ENCODE measurements at regions not wholly inside any gene's neighbourhood (a gene's known extent, or its start where the extent isn't known, plus 50 kb on each side); places are given as distances from the start of the nearest gene placed in this dataset.
"Not testable (repeated sequence)": the region's sequence is repeated elsewhere in the genome, so short reads cannot be mapped to it uniquely, and the experiment has no call there.

DNA sequence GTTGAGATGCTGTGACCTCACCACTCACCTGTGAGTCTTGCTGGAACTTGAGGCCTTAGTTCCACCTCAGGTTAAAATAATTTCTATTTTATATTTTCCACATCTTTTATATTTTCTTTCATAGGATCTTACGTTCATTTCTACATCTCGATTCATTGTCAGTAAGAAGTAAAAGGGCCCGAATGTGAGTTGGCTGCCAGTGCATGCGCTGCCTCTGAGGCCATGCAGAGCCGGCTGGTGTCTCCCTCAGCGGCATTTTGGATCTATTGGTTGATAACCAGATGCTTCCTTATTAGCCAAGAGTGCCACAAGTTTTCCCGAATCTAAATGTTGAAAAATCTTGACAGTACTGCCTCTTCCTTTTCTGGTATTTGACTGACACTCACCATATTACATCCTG lies 347.3 kb downstream of the TEX29 start:
- Histone ChIP-seq H3K9me3 (ENCODE audit: low read length) (no peaks in the 10 kb centered on the region), H2AFZ (ENCODE audit: low read depth, low read length) (no peak overlapping the region), H3K27ac (ENCODE audit: low read length) (no peak overlapping the region), H3K9ac (ENCODE audit: low read length) (no peak overlapping the region), H3K4me2 (ENCODE audit: low read length) (no peak overlapping the region), H3K36me3 (ENCODE audit: insufficient read depth, low read length) (no peaks in the 10 kb centered on the region), H3K9me2 (ENCODE audit: insufficient read depth, low read length) (no peaks in the 10 kb centered on the region), H3K27me3 (ENCODE audit: insufficient read depth, low read depth, low read length) (no peaks in the 10 kb centered on the region), H3K79me2 (replicated peaks; ENCODE audit: insufficient read depth, low read length) (no peaks in the 10 kb centered on the region), H3K4me3 (ENCODE audit: low read length) (no peak overlapping the region), H3F3A (ENCODE audit: insufficient read depth, low read length, poor library complexity, severe bottlenecking) (no peaks in the 10 kb centered on the region), H4K20me1 (ENCODE audit: insufficient read depth) (no peaks in the 10 kb centered on the region)
- no peak for TF ChIP-seq RAD21 (conservative IDR thresholded peaks at IDR 0.05)
- no peak for TF ChIP-seq POLR2AphosphoS5 (IDR thresholded peaks at IDR 0.05)
- no peak for TF ChIP-seq SMC3 (conservative IDR thresholded peaks at IDR 0.05; ENCODE audit: poor library complexity)
- TF ChIP-seq, protein P1, sequence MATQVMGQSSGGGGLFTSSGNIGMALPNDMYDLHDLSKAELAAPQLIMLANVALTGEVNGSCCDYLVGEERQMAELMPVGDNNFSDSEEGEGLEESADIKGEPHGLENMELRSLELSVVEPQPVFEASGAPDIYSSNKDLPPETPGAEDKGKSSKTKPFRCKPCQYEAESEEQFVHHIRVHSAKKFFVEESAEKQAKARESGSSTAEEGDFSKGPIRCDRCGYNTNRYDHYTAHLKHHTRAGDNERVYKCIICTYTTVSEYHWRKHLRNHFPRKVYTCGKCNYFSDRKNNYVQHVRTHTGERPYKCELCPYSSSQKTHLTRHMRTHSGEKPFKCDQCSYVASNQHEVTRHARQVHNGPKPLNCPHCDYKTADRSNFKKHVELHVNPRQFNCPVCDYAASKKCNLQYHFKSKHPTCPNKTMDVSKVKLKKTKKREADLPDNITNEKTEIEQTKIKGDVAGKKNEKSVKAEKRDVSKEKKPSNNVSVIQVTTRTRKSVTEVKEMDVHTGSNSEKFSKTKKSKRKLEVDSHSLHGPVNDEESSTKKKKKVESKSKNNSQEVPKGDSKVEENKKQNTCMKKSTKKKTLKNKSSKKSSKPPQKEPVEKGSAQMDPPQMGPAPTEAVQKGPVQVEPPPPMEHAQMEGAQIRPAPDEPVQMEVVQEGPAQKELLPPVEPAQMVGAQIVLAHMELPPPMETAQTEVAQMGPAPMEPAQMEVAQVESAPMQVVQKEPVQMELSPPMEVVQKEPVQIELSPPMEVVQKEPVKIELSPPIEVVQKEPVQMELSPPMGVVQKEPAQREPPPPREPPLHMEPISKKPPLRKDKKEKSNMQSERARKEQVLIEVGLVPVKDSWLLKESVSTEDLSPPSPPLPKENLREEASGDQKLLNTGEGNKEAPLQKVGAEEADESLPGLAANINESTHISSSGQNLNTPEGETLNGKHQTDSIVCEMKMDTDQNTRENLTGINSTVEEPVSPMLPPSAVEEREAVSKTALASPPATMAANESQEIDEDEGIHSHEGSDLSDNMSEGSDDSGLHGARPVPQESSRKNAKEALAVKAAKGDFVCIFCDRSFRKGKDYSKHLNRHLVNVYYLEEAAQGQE (IDR thresholded peaks at IDR 0.05; ENCODE audit: borderline replicate concordance): no peak
- no peak for TF ChIP-seq TAF1 (IDR thresholded peaks at IDR 0.05; ENCODE audit: low read depth)
- TF ChIP-seq EZH2 (IDR thresholded peaks at IDR 0.05; ENCODE audit: borderline replicate concordance, insufficient read depth, low read length, poor library complexity, severe bottlenecking): no peak
- TF ChIP-seq, protein P2, sequence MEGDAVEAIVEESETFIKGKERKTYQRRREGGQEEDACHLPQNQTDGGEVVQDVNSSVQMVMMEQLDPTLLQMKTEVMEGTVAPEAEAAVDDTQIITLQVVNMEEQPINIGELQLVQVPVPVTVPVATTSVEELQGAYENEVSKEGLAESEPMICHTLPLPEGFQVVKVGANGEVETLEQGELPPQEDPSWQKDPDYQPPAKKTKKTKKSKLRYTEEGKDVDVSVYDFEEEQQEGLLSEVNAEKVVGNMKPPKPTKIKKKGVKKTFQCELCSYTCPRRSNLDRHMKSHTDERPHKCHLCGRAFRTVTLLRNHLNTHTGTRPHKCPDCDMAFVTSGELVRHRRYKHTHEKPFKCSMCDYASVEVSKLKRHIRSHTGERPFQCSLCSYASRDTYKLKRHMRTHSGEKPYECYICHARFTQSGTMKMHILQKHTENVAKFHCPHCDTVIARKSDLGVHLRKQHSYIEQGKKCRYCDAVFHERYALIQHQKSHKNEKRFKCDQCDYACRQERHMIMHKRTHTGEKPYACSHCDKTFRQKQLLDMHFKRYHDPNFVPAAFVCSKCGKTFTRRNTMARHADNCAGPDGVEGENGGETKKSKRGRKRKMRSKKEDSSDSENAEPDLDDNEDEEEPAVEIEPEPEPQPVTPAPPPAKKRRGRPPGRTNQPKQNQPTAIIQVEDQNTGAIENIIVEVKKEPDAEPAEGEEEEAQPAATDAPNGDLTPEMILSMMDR (IDR thresholded peaks at IDR 0.05; ENCODE audit: poor library complexity, severe bottlenecking): no peak
- no peak for TF ChIP-seq MXI1 (conservative IDR thresholded peaks at IDR 0.05; ENCODE audit: poor library complexity, severe bottlenecking)
- TF ChIP-seq EP300 (conservative IDR thresholded peaks at IDR 0.05; ENCODE audit: poor library complexity, severe bottlenecking): no peak

DNA sequence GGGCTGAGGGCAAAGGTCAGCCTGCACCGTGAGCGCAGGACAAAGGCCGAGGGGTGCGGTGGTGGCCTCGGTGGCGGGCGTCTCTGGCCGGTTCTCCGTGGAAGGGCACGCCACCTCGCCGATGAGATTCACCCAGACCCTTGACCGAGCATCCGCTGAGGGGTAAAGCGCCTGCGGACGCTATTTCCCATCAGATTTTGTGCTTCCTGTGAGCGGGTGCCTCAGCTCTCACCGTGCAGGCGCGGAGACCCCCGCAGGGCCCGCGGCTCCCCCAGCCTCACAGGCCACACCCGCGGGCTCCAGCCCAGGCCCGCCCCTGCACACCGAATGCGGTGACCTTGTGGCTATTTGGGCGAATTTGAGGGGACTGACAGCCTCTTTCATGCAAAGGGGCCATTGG lies 348.0 kb downstream of the TEX29 start:
- H3K27ac ChIP-seq (ENCODE audit: low read length): no peak overlapping the region
- TF ChIP-seq, protein P2 (IDR thresholded peaks at IDR 0.05; ENCODE audit: poor library complexity, severe bottlenecking): no peak
- no peak for TF ChIP-seq TAF1 (IDR thresholded peaks at IDR 0.05; ENCODE audit: low read depth)
- no peak for TF ChIP-seq RAD21 (conservative IDR thresholded peaks at IDR 0.05)
- no peak for TF ChIP-seq SMC3 (conservative IDR thresholded peaks at IDR 0.05; ENCODE audit: poor library complexity)
- no peak for TF ChIP-seq MXI1 (conservative IDR thresholded peaks at IDR 0.05; ENCODE audit: poor library complexity, severe bottlenecking)
- TF ChIP-seq POLR2AphosphoS5 (IDR thresholded peaks at IDR 0.05): no peak
- no peak for TF ChIP-seq EZH2 (IDR thresholded peaks at IDR 0.05; ENCODE audit: borderline replicate concordance, insufficient read depth, low read length, poor library complexity, severe bottlenecking)
- TF ChIP-seq, protein P1 (IDR thresholded peaks at IDR 0.05; ENCODE audit: borderline replicate concordance): no peak
- no peak overlapping the region for H2AFZ ChIP-seq (ENCODE audit: low read depth, low read length)
- H3K9ac ChIP-seq (ENCODE audit: low read length): no peak overlapping the region
- H3K36me3 ChIP-seq (ENCODE audit: insufficient read depth, low read length): no peaks in the 10 kb centered on the region
- H4K20me1 ChIP-seq (ENCODE audit: insufficient read depth): no peaks in the 10 kb centered on the region
- no peaks in the 10 kb centered on the region for H3K79me2 ChIP-seq (replicated peaks; ENCODE audit: insufficient read depth, low read length)
- H3K4me2 ChIP-seq (ENCODE audit: low read length): no peak overlapping the region
- no peaks in the 10 kb centered on the region for H3K27me3 ChIP-seq (ENCODE audit: insufficient read depth, low read depth, low read length)
- H3K9me2 ChIP-seq (ENCODE audit: insufficient read depth, low read length): no peaks in the 10 kb centered on the region
- no peaks in the 10 kb centered on the region for H3F3A ChIP-seq (ENCODE audit: insufficient read depth, low read length, poor library complexity, severe bottlenecking)
- no peaks in the 10 kb centered on the region for H3K9me3 ChIP-seq (ENCODE audit: low read length)
- no peak overlapping the region for H3K4me3 ChIP-seq (ENCODE audit: low read length)

DNA sequence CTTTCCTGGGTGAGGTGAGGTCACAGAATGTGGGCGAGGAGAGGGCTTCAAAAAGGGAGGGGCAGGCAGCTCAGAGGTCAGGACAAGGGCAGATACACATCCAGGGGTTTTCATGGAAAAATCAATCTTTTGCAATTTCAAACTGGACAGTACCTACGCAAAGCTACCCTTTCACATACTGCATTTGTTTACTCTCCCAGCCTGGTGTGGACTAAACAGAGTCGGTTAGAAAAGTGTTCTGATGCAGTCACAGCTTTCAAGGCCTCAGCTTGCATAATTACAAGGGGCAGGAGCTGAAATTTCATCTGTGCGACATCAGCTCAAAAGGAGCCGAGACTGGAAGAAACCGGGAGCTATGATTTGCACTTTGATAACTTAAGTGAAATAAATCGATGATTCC lies 351.8 kb downstream of the TEX29 start:
- not testable (repeated sequence) for H3K9ac ChIP-seq (ENCODE audit: low read length); H3K9me3 ChIP-seq (ENCODE audit: low read length); H3K4me2 ChIP-seq (ENCODE audit: low read length); H3K4me3 ChIP-seq (ENCODE audit: low read length); H3K36me3 ChIP-seq (ENCODE audit: insufficient read depth, low read length); H3F3A ChIP-seq (ENCODE audit: insufficient read depth, low read length, poor library complexity, severe bottlenecking); H3K27me3 ChIP-seq (ENCODE audit: insufficient read depth, low read depth, low read length); H3K27ac ChIP-seq (ENCODE audit: low read length); H4K20me1 ChIP-seq (ENCODE audit: insufficient read depth); H2AFZ ChIP-seq (ENCODE audit: low read depth, low read length); H3K9me2 ChIP-seq (ENCODE audit: insufficient read depth, low read length); H3K79me2 ChIP-seq (replicated peaks; ENCODE audit: insufficient read depth, low read length)
